Activated T-helper 2 cell treated with anti-CD3 and anti-CD28 coated beads, Interferon-gamma antibody, Interleukin-2, Interleukin-4, amounts not matched to agents 10 μg/mL and 5 μg/mL and 100 μg/mL, durations not matched to agents 14 hours and 24 hours and 36 hours (primary cell): ENCODE measurements at regions not wholly inside any gene's neighbourhood (a gene's known extent, or its start where the extent isn't known, plus 50 kb on each side); places are given as distances from the start of the nearest gene placed in this dataset.
"Not testable (repeated sequence)": the region's sequence is repeated elsewhere in the genome, so short reads cannot be mapped to it uniquely, and the experiment has no call there.

Source experiments
- DNase-seq: peaks from one replicate; pipeline ENCODE4 v3.0.0; 2021; ENCODE audit warnings: low spot score
- H3K27ac Mint-ChIP-seq: one replicate; pipeline ENCODE4 v1.8.0; 2021; ENCODE audit warnings: mixed read lengths
- H3K27me3 Mint-ChIP-seq: one replicate; pipeline ENCODE4 v1.8.0; 2021; ENCODE audit warnings: low read depth, mixed read lengths
- H3K36me3 Mint-ChIP-seq: one replicate; pipeline ENCODE4 v1.8.0; 2021; ENCODE audit warnings: low read depth, mixed read lengths
- H3K4me1 Mint-ChIP-seq: one replicate; pipeline ENCODE4 v1.8.0; 2021; ENCODE audit warnings: low read depth, mixed read lengths
- H3K4me3 Mint-ChIP-seq: one replicate; pipeline ENCODE4 v1.8.0; 2021; ENCODE audit warnings: low read depth, mild to moderate bottlenecking, moderate library complexity, mixed read lengths
- H3K9me3 Mint-ChIP-seq: one replicate; pipeline ENCODE4 v1.8.0; 2021; ENCODE audit warnings: mixed read lengths
- intact Hi-C: fragments of 100-400 bp; cut with micrococcal nuclease; formaldehyde crosslinking; loops from one replicate; pipeline ENCODE4 v1.15.1; 2023

GRCh38 chr10:7108141-7108540, 302.7 kb downstream of the SFMBT2 start:
- no peak overlapping the region for H3K27ac Mint-ChIP-seq
- no peaks in the 10 kb centered on the region for H3K36me3 Mint-ChIP-seq
- H3K27me3 Mint-ChIP-seq = peaks cover 11% of the 10 kb centered on the region
- H3K4me3 Mint-ChIP-seq = no peak overlapping the region
- intact Hi-C loops = no loop called here
- no peak for DNase-seq
- H3K4me1 Mint-ChIP-seq = peaks cover 14% of the 10 kb centered on the region
- peaks cover 5% of the 10 kb centered on the region for H3K9me3 Mint-ChIP-seq

GRCh38 chr10:7107285-7107684, 303.5 kb downstream of the SFMBT2 start:
- no peak for DNase-seq
- Mint-ChIP-seq H3K9me3 (peaks cover 5% of the 10 kb centered on the region), H3K27me3 (peaks cover 9% of the 10 kb centered on the region), H3K36me3 (no peaks in the 10 kb centered on the region), H3K4me1 (peaks cover 14% of the 10 kb centered on the region), H3K27ac (peak overlapping the region; percentile 44), H3K4me3 (no peak overlapping the region)
- intact Hi-C loops = no loop called here

DNA sequence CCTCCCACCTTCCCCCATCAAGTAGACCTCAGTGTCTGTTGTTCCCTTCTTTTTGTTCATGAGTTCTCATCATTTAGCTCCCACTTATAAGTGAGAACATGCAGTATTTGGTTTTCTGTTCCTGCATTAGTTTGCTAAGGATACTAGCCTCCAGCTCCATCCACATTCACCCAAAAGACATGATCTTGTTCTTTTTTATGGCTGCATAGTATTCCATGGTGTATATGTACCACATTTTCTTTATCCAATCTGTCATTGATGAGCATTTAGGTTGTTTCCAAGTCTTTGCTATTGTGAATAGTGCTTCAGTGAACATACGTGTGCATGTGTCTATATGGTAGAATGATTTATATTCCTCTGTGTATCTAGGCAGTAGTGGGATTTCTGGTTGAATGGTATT, 306.5 kb downstream of the SFMBT2 start:
- H3K4me3 Mint-ChIP-seq, H3K36me3 Mint-ChIP-seq, H3K27ac Mint-ChIP-seq, intact Hi-C loops, H3K27me3 Mint-ChIP-seq, DNase-seq, H3K9me3 Mint-ChIP-seq: not testable (repeated sequence)
- H3K4me1 Mint-ChIP-seq = peaks cover 12% of the 10 kb centered on the region

DNA sequence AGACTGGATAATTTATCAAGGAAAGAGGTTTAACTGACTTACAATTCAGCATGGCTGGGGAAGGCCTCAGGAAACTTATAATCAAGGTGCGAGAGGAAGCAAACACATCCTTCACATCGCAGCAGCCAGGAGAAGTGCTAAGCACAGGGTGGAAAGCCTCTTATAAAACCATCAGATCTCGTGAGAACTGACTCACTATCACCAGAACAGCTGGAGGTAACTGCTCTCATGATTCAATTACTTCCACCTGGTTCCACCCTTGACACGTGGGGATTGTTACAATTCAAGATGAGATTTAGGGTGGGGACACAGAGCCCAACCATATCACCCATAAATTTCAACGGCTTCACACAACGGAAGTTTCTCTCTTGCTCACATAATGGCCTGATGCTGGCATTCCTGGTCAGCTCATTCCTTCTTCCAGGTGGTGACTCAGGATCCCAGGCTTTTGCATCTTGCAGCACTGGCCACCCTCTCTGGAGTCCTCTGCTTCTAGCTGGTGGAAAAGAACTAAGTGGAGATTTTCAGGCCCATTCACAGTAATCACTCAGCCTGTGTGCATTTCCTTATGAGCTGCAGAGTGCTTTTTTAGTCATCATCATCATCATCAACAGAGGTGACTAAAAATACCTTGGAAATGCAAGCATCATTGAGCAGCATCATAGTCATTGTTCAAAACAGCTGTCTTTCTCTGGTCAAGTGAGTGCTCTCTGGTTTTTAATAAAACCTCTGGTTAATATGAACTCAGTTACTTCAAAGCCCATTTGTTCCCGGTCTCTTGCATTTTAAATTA, 308.1 kb downstream of the SFMBT2 start:
- intact Hi-C loops = no loop called here
- Mint-ChIP-seq H3K4me3 (no peak overlapping the region), H3K27me3 (no peaks in the 10 kb centered on the region), H3K27ac (no peak overlapping the region), H3K9me3 (peaks cover 5% of the 10 kb centered on the region), H3K4me1 (peaks cover 12% of the 10 kb centered on the region), H3K36me3 (no peaks in the 10 kb centered on the region)
- DNase-seq = no peak

GRCh38 chr10:7102084-7102483, 308.8 kb downstream of the SFMBT2 start:
- H3K4me3 Mint-ChIP-seq = no peak overlapping the region
- intact Hi-C loops = no loop called here

GRCh38 chr10:7101451-7101850, 309.4 kb downstream of the SFMBT2 start:
- Mint-ChIP-seq H3K27me3 (no peaks in the 10 kb centered on the region), H3K27ac (no peak overlapping the region), H3K9me3 (peaks cover 5% of the 10 kb centered on the region), H3K4me3 (no peak overlapping the region), H3K36me3 (no peaks in the 10 kb centered on the region), H3K4me1 (peaks cover 5% of the 10 kb centered on the region)
- intact Hi-C loops = no loop called here
- DNase-seq = no peak

More at GRCh38 chr10:7102084-7102483, 308.8 kb downstream of the SFMBT2 start:
- Mint-ChIP-seq H3K27me3 (no peaks in the 10 kb centered on the region), H3K27ac (no peak overlapping the region), H3K4me1 (peaks cover 10% of the 10 kb centered on the region), H3K36me3 (no peaks in the 10 kb centered on the region), H3K9me3 (peaks cover 5% of the 10 kb centered on the region)
- no peak for DNase-seq

- H3K4me1 Mint-ChIP-seq = no peaks in the 10 kb centered on the region
- H3K4me3 Mint-ChIP-seq = no peak overlapping the region
- no peaks in the 10 kb centered on the region for H3K36me3 Mint-ChIP-seq
- no peak overlapping the region for H3K27ac Mint-ChIP-seq
- peaks cover 5% of the 10 kb centered on the region for H3K9me3 Mint-ChIP-seq
- H3K27me3 Mint-ChIP-seq = peaks cover 3% of the 10 kb centered on the region
- intact Hi-C loops = no loop called here
- DNase-seq = no peak
These were observed 310.7 kb downstream of the SFMBT2 start for GRCh38 chr10:7100032-7100702.

GRCh38 chr10:7098160-7098762, 312.6 kb downstream of the SFMBT2 start:
- no peaks in the 10 kb centered on the region for H3K4me1 Mint-ChIP-seq
- intact Hi-C loops = no loop called here
- no peak overlapping the region for H3K4me3 Mint-ChIP-seq
- H3K36me3 Mint-ChIP-seq = no peaks in the 10 kb centered on the region
- H3K27me3 Mint-ChIP-seq = peaks cover 3% of the 10 kb centered on the region
- H3K9me3 Mint-ChIP-seq = no peaks in the 10 kb centered on the region
- DNase-seq = no peak
- H3K27ac Mint-ChIP-seq = no peak overlapping the region

GRCh38 chr10:7094781-7095180, 316.1 kb downstream of the SFMBT2 start:
- no peak for DNase-seq
- no peaks in the 10 kb centered on the region for H3K36me3 Mint-ChIP-seq
- H3K9me3 Mint-ChIP-seq = no peaks in the 10 kb centered on the region
- peaks cover 4% of the 10 kb centered on the region for H3K27me3 Mint-ChIP-seq
- no peak overlapping the region for H3K27ac Mint-ChIP-seq
- intact Hi-C loops = no loop called here
- H3K4me3 Mint-ChIP-seq = no peak overlapping the region
- H3K4me1 Mint-ChIP-seq = no peaks in the 10 kb centered on the region

DNA sequence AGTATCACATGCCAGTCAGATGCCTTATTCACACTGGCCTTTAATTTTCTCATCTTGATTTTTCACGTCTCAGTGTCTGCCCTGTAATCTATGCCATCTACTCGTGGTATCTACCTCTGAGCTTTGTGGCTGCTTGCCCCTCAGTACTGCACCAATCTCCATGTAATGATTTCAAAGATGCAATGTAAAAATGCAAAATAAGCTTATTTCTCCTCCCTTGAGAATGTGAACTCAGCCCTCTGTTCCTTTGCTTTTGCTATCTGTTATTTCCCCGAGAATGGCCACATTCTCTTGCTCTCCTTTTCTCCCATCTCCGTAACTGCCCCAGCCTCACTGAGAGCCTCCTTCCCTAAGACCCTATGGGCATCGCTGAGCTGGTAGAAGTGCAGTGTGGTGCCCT, 317.5 kb downstream of the SFMBT2 start:
- no peak overlapping the region for H3K27ac Mint-ChIP-seq
- H3K9me3 Mint-ChIP-seq = no peaks in the 10 kb centered on the region
- H3K4me1 Mint-ChIP-seq = no peaks in the 10 kb centered on the region
- peaks cover 6% of the 10 kb centered on the region for H3K27me3 Mint-ChIP-seq
- intact Hi-C loops = no loop called here
- H3K36me3 Mint-ChIP-seq = no peaks in the 10 kb centered on the region
- no peak for DNase-seq
- no peak overlapping the region for H3K4me3 Mint-ChIP-seq

- Mint-ChIP-seq H3K4me3 (no peak overlapping the region), H3K36me3 (no peaks in the 10 kb centered on the region), H3K9me3 (no peaks in the 10 kb centered on the region), H3K4me1 (no peaks in the 10 kb centered on the region), H3K27me3 (peaks cover 6% of the 10 kb centered on the region), H3K27ac (no peak overlapping the region)
- intact Hi-C loops = no loop called here
- DNase-seq = no peak
These were observed 318.2 kb downstream of the SFMBT2 start for GRCh38 chr10:7092603-7093002.

DNA sequence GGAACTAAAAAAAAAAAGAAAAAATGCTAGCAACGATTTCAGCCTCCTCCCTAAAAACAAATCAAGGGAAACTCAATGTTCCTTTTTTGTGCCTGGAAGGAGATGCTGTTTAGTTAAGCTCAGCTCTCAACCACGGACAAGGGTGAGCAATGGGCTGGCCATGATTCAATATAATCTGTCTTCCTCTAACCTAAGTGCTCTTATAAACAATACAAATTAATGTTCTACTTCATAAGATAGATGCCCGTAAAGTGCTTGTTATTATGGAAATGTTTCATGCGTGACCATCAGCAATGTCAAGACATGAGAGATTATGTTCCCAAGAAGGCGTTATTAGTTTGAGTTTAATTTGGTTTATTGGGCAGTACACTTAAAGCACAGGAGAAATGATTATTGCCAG, 320.3 kb downstream of the SFMBT2 start:
- Mint-ChIP-seq H3K36me3 (no peaks in the 10 kb centered on the region), H3K4me3 (no peak overlapping the region), H3K9me3 (no peaks in the 10 kb centered on the region), H3K4me1 (no peaks in the 10 kb centered on the region), H3K27ac (no peak overlapping the region), H3K27me3 (peaks cover 8% of the 10 kb centered on the region)
- intact Hi-C loops = no loop called here
- DNase-seq = no peak

- Mint-ChIP-seq H3K4me1 (no peaks in the 10 kb centered on the region), H3K27ac (no peak overlapping the region), H3K36me3 (no peaks in the 10 kb centered on the region), H3K4me3 (no peak overlapping the region), H3K9me3 (no peaks in the 10 kb centered on the region), H3K27me3 (peaks cover 43% of the 10 kb centered on the region)
- intact Hi-C loops = no loop called here
- no peak for DNase-seq
These were observed 324.8 kb downstream of the SFMBT2 start for GRCh38 chr10:7085913-7086589.
